Left ventricle myocardium inferior (tissue), 1 donor: ENCODE measurements at regions not wholly inside any gene's neighbourhood (a gene's known extent, or its start where the extent isn't known, plus 50 kb on each side); places are given as distances from the start of the nearest gene placed in this dataset.

Experiments
- DNase-seq: peaks from one replicate; pipeline ENCODE4 v3.0.0-alpha.2; 2020
- H3K27ac ChIP-seq: fragments of 200-600 bp; replicated peaks from 2 replicates; pipeline ENCODE4 v1.8.0; 2021
- H3K27me3 ChIP-seq: fragments of 200-600 bp; 2 replicates; pipeline ENCODE4 v1.8.0; 2021; ENCODE audit warnings: low read depth
- H3K36me3 ChIP-seq: fragments of 200-600 bp; 2 replicates; pipeline ENCODE4 v1.8.0; 2021
- H3K4me1 ChIP-seq: fragments of 200-600 bp; 2 replicates; pipeline ENCODE4 v1.8.0; 2021
- H3K4me3 ChIP-seq: fragments of 200-600 bp; 2 replicates; pipeline ENCODE4 v1.8.0; 2021; ENCODE audit warnings: mild to moderate bottlenecking, moderate library complexity
- H3K9me3 ChIP-seq: fragments of 200-600 bp; replicated peaks from 2 replicates; pipeline ENCODE4 v1.8.0; 2021
- CTCF ChIP-seq: fragments of 200-600 bp; IDR thresholded peaks from 2 replicates; pipeline ENCODE4 v1.8.0; 2021; ENCODE audit warnings: antibody characterized with exemption, mild to moderate bottlenecking, borderline replicate concordance
- intact Hi-C: fragments of 100-400 bp; cut with micrococcal nuclease; formaldehyde crosslinking; loops from one replicate; pipeline ENCODE4 v1.11.0; 2022
- donor health status: DM: no; HTN: yes; CAD: no; lungs with severe emphysema.

- no peaks in the 10 kb centered on the region for H3K36me3 ChIP-seq
- H3K9me3 ChIP-seq = no peaks in the 10 kb centered on the region
- H3K4me1 ChIP-seq = peaks cover 46% of the 10 kb centered on the region
- no peak overlapping the region for H3K4me3 ChIP-seq
- intact Hi-C loops = no loop called here
- no peaks in the 10 kb centered on the region for H3K27me3 ChIP-seq
- no peak for TF ChIP-seq CTCF
- no peak for DNase-seq
- no peak overlapping the region for H3K27ac ChIP-seq
Measured at GRCh38 chr18:70420146-70420898, 131.5 kb downstream of the SOCS6 start.

GRCh38 chr18:70419526-70419925 lies 130.7 kb downstream of the SOCS6 start:
- peaks cover 48% of the 10 kb centered on the region for H3K4me1 ChIP-seq
- intact Hi-C loops = no loop called here
- H3K4me3 ChIP-seq = no peak overlapping the region
- H3K27ac ChIP-seq = no peak overlapping the region
- DNase-seq = no peak
- no peaks in the 10 kb centered on the region for H3K9me3 ChIP-seq
- TF ChIP-seq CTCF = no peak
- H3K36me3 ChIP-seq = no peaks in the 10 kb centered on the region
- no peaks in the 10 kb centered on the region for H3K27me3 ChIP-seq

GRCh38 chr18:70418546-70419311 lies 129.9 kb downstream of the SOCS6 start:
- intact Hi-C loops = no loop called here
- Histone ChIP-seq H3K9me3 (no peaks in the 10 kb centered on the region), H3K4me1 (peaks cover 52% of the 10 kb centered on the region), H3K36me3 (no peaks in the 10 kb centered on the region), H3K27me3 (no peaks in the 10 kb centered on the region), H3K4me3 (no peak overlapping the region), H3K27ac (no peak overlapping the region)
- no peak for TF ChIP-seq CTCF
- no peak for DNase-seq

GRCh38 chr18:70417847-70418246 lies 129.0 kb downstream of the SOCS6 start:
- no peak for DNase-seq
- no peaks in the 10 kb centered on the region for H3K27me3 ChIP-seq
- TF ChIP-seq CTCF = no peak
- no peaks in the 10 kb centered on the region for H3K36me3 ChIP-seq
- no peaks in the 10 kb centered on the region for H3K9me3 ChIP-seq
- peaks cover 44% of the 10 kb centered on the region for H3K4me1 ChIP-seq
- intact Hi-C loops = no loop called here
- H3K27ac ChIP-seq = no peak overlapping the region
- no peak overlapping the region for H3K4me3 ChIP-seq

- Histone ChIP-seq H3K27me3 (no peaks in the 10 kb centered on the region), H3K4me1 (peaks cover 31% of the 10 kb centered on the region), H3K27ac (no peak overlapping the region), H3K4me3 (no peak overlapping the region), H3K36me3 (no peaks in the 10 kb centered on the region), H3K9me3 (no peaks in the 10 kb centered on the region)
- no peak for DNase-seq
- TF ChIP-seq CTCF = no peak
- intact Hi-C loops = no loop called here
Measured at GRCh38 chr18:70416496-70416895, 127.7 kb downstream of the SOCS6 start.
